Loucy (cell line): ENCODE measurements at regions not wholly inside any gene's neighbourhood (a gene's known extent, or its start where the extent isn't known, plus 50 kb on each side); places are given as distances from the start of the nearest gene placed in this dataset.

Experiments used
- H2AFZ ChIP-seq: fragments of 200-600 bp; sonication (generic); 2 replicates; pipeline ENCODE4 v1.6.0; 2016; ENCODE audit warnings: antibody characterized with exemption, mild to moderate bottlenecking, low read length, moderate library complexity
- H3F3A ChIP-seq: fragments of 200-600 bp; 2 replicates; pipeline ENCODE4 v1.6.0; 2016; ENCODE audit warnings: antibody characterized with exemption, low read depth, mild to moderate bottlenecking
- H3K27me3 ChIP-seq: fragments of 200-600 bp; sonication (generic); 2 replicates; pipeline ENCODE4 v1.6.1; 2014; ENCODE audit warnings: low read length, mild to moderate bottlenecking; ENCODE audit not compliant: insufficient read depth, poor library complexity, severe bottlenecking
- H3K36me3 ChIP-seq: fragments of 200-600 bp; sonication (generic); 2 replicates; pipeline ENCODE4 v1.6.1; 2016; ENCODE audit warnings: low read length; ENCODE audit not compliant: insufficient read depth
- H3K4me1 ChIP-seq: fragments of 200-600 bp; sonication (generic); 2 replicates; pipeline ENCODE4 v1.5.1; 2014; ENCODE audit warnings: low read length, mild to moderate bottlenecking; ENCODE audit not compliant: insufficient read depth, poor library complexity, severe bottlenecking
- H3K4me2 ChIP-seq: fragments of 200-600 bp; sonication (generic); 2 replicates; pipeline ENCODE4 v1.6.0; 2014; ENCODE audit warnings: antibody characterized with exemption, low read length, low read depth, mild to moderate bottlenecking; ENCODE audit not compliant: poor library complexity, severe bottlenecking
- H3K4me3 ChIP-seq: fragments of 200-600 bp; sonication (generic); 2 replicates; pipeline ENCODE4 v1.5.1; 2014; ENCODE audit warnings: low read length, mild to moderate bottlenecking, mixed read lengths; ENCODE audit not compliant: poor library complexity, severe bottlenecking
- H3K79me2 ChIP-seq: fragments of 200-600 bp; sonication (generic); 2 replicates; pipeline ENCODE4 v1.6.1; 2014; ENCODE audit warnings: low read length; ENCODE audit not compliant: insufficient read depth
- H3K9ac ChIP-seq: fragments of 200-600 bp; sonication (generic); 2 replicates; pipeline ENCODE4 v1.6.0; 2014; ENCODE audit warnings: mild to moderate bottlenecking, low read depth, low read length, moderate library complexity; ENCODE audit not compliant: poor library complexity, severe bottlenecking
- H3K9me2 ChIP-seq: fragments of 200-600 bp; sonication (generic); replicated peaks from 2 replicates; pipeline ENCODE4 v1.6.1; 2016; ENCODE audit warnings: low read depth, low read length, mixed read lengths
- H3K9me3 ChIP-seq: fragments of 200-600 bp; sonication (generic); 2 replicates; pipeline ENCODE4 v1.6.1; 2014; ENCODE audit warnings: mild to moderate bottlenecking, antibody characterized with exemption, low read length, low read depth; ENCODE audit not compliant: insufficient read depth
- H4K20me1 ChIP-seq: fragments of 200-600 bp; sonication (generic); 2 replicates; pipeline ENCODE4 v1.6.0; 2014; ENCODE audit warnings: antibody characterized with exemption, low read length, mild to moderate bottlenecking; ENCODE audit not compliant: insufficient read depth, poor library complexity, severe bottlenecking
- CTCF ChIP-seq: fragments of 200-600 bp; sonication (generic); conservative IDR thresholded peaks from 2 replicates; pipeline ENCODE4 v1.5.1; 2014; ENCODE audit warnings: mild to moderate bottlenecking, antibody characterized with exemption, low read length
- EZH2phosphoT487 ChIP-seq: fragments of 200-600 bp; IDR thresholded peaks from 2 replicates; pipeline ENCODE4 v1.6.1; 2018; ENCODE audit warnings: antibody characterized with exemption, mild to moderate bottlenecking, moderate library complexity, borderline replicate concordance

GRCh38 chr5:12111261-12111660, 207.0 kb upstream of the CTNND2 start:
- no peak overlapping the region for H3K4me3 ChIP-seq
- H3K27me3 ChIP-seq = no peaks in the 10 kb centered on the region
- H3K9me2 ChIP-seq = no peaks in the 10 kb centered on the region
- no peaks in the 10 kb centered on the region for H3K79me2 ChIP-seq
- TF ChIP-seq EZH2phosphoT487 (no peak), CTCF (no peak)
- no peaks in the 10 kb centered on the region for H3K9me3 ChIP-seq
- H3K9ac ChIP-seq = no peak overlapping the region
- no peaks in the 10 kb centered on the region for H3K36me3 ChIP-seq
- H3F3A ChIP-seq = no peaks in the 10 kb centered on the region
- no peaks in the 10 kb centered on the region for H3K4me1 ChIP-seq
- H3K4me2 ChIP-seq = no peak overlapping the region
- no peak overlapping the region for H2AFZ ChIP-seq
- no peaks in the 10 kb centered on the region for H4K20me1 ChIP-seq

- no peaks in the 10 kb centered on the region for H3K79me2 ChIP-seq
- no peaks in the 10 kb centered on the region for H3K9me3 ChIP-seq
- no peak for TF ChIP-seq CTCF
- no peak for TF ChIP-seq EZH2phosphoT487
- no peak overlapping the region for H2AFZ ChIP-seq
- H3K4me3 ChIP-seq = no peak overlapping the region
- H3K27me3 ChIP-seq = no peaks in the 10 kb centered on the region
- no peaks in the 10 kb centered on the region for H3K36me3 ChIP-seq
- H3K9me2 ChIP-seq = no peaks in the 10 kb centered on the region
- no peaks in the 10 kb centered on the region for H3F3A ChIP-seq
- H3K4me2 ChIP-seq = no peak overlapping the region
- H3K4me1 ChIP-seq = no peaks in the 10 kb centered on the region
- H3K9ac ChIP-seq = no peak overlapping the region
- H4K20me1 ChIP-seq = no peaks in the 10 kb centered on the region
These were observed 206.4 kb upstream of the CTNND2 start for GRCh38 chr5:12110629-12111028.

GRCh38 chr5:12109075-12109688, 204.9 kb upstream of the CTNND2 start:
- no peaks in the 10 kb centered on the region for H4K20me1 ChIP-seq
- H3K9me2 ChIP-seq = no peaks in the 10 kb centered on the region
- H3F3A ChIP-seq = no peaks in the 10 kb centered on the region
- H3K27me3 ChIP-seq = no peaks in the 10 kb centered on the region
- H2AFZ ChIP-seq = no peak overlapping the region
- H3K79me2 ChIP-seq = no peaks in the 10 kb centered on the region
- no peak overlapping the region for H3K9ac ChIP-seq
- no peaks in the 10 kb centered on the region for H3K9me3 ChIP-seq
- H3K4me2 ChIP-seq = no peak overlapping the region
- no peak overlapping the region for H3K4me3 ChIP-seq
- H3K4me1 ChIP-seq = no peaks in the 10 kb centered on the region
- no peaks in the 10 kb centered on the region for H3K36me3 ChIP-seq
- no peak for TF ChIP-seq CTCF
- no peak for TF ChIP-seq EZH2phosphoT487
